Smooth muscle cell (in vitro differentiated cells): ENCODE measurements at regions not wholly inside any gene's neighbourhood (a gene's known extent, or its start where the extent isn't known, plus 50 kb on each side); places are given as distances from the start of the nearest gene placed in this dataset.

Source experiments
- DNase-seq: peaks from one replicate; lab custom pipeline; 2025; ENCODE audit not compliant: unreplicated experiment; lab: John Stamatoyannopoulos, UW
- H2AFZ ChIP-seq: fragments of 200-600 bp; sonication (generic); 2 replicates; pipeline ENCODE4 v1.6.0; 2016; ENCODE audit warnings: antibody characterized with exemption, low read depth, mild to moderate bottlenecking
- H3F3A ChIP-seq: fragments of 200-600 bp; sonication (generic); 2 replicates; pipeline ENCODE4 v1.6.0; 2017; ENCODE audit warnings: antibody characterized with exemption, low read depth
- H3K27ac ChIP-seq: fragments of 200-600 bp; sonication (generic); 2 replicates; pipeline ENCODE4 v1.5.1; 2016; ENCODE audit warnings: low read depth, mild to moderate bottlenecking
- H3K27me3 ChIP-seq: fragments of 200-600 bp; sonication (generic); 2 replicates; pipeline ENCODE4 v1.6.1; 2016; ENCODE audit warnings: low read depth, mild to moderate bottlenecking
- H3K36me3 ChIP-seq: fragments of 200-600 bp; sonication (generic); 2 replicates; pipeline ENCODE4 v1.5.1; 2016; ENCODE audit warnings: low read depth
- H3K4me1 ChIP-seq: fragments of 200-600 bp; sonication (generic); 2 replicates; pipeline ENCODE4 v1.5.1; 2016; ENCODE audit warnings: low read depth
- H3K4me2 ChIP-seq: fragments of 200-600 bp; sonication (generic); 2 replicates; pipeline ENCODE4 v1.6.0; 2016; ENCODE audit warnings: mild to moderate bottlenecking
- H3K4me3 ChIP-seq: fragments of 200-600 bp; sonication (generic); 2 replicates; pipeline ENCODE4 v1.5.1; 2016; ENCODE audit warnings: mild to moderate bottlenecking
- H3K79me2 ChIP-seq: fragments of 200-600 bp; sonication (generic); 2 replicates; pipeline ENCODE4 v1.6.0; 2016; ENCODE audit warnings: low read depth, mild to moderate bottlenecking
- H3K9ac ChIP-seq: fragments of 200-600 bp; sonication (generic); 2 replicates; pipeline ENCODE4 v1.6.0; 2016; ENCODE audit warnings: low read depth
- H3K9me3 ChIP-seq: fragments of 200-600 bp; sonication (generic); replicated peaks from 2 replicates; pipeline ENCODE4 v1.5.1; 2016; ENCODE audit warnings: low read depth
- H4K20me1 ChIP-seq: fragments of 200-600 bp; sonication (generic); 2 replicates; pipeline ENCODE4 v1.6.0; 2016; ENCODE audit warnings: low read depth
- WGBS: methylation state at CpG from one replicate; pipeline ENCODE4 v1.1.7; 2016; ENCODE audit warnings: low lambda C conversion rate; 5-methylcytosine and 5-hydroxymethylcytosine counted together
- TF ChIP-seq, protein P1 (sequence below): fragments of 200-600 bp; sonication (generic); IDR thresholded peaks from 2 replicates; pipeline ENCODE4 v1.5.1; 2017; ENCODE audit warnings: borderline replicate concordance, mild to moderate bottlenecking, antibody characterized with exemption; ENCODE audit not compliant: insufficient read depth, poor library complexity, severe bottlenecking

DNA sequence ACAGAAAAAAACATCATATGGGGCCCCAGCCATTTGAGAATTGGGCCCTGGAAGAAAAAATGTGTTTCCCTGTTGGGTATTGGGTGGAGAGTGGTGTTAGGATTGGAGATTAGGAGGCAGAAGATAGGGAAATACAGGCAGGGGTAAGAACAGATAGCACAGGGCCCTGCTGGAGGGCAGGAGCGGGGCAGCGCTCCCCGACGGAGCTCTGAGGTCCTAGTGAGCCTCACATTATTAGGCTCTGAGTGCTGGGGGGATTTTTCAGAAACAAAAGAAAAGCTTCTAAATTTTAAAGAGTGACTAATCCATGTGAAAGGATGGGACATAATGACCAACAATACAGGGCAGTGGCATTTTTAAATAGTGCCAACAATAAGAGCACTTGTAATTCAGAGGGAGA is 241.2 kb downstream of the SOX2 start:
- no peak for DNase-seq
- H3K4me2 ChIP-seq: no peak overlapping the region
- no peak overlapping the region for H3K27ac ChIP-seq
- H3K4me1 ChIP-seq: peaks cover under 1% of the 10 kb centered on the region
- H3K9me3 ChIP-seq: no peaks in the 10 kb centered on the region
- H4K20me1 ChIP-seq: no peaks in the 10 kb centered on the region
- H3F3A ChIP-seq: no peaks in the 10 kb centered on the region
- H2AFZ ChIP-seq: no peak overlapping the region
- H3K9ac ChIP-seq: no peak overlapping the region
- H3K79me2 ChIP-seq: no peaks in the 10 kb centered on the region
- TF ChIP-seq, protein P1, sequence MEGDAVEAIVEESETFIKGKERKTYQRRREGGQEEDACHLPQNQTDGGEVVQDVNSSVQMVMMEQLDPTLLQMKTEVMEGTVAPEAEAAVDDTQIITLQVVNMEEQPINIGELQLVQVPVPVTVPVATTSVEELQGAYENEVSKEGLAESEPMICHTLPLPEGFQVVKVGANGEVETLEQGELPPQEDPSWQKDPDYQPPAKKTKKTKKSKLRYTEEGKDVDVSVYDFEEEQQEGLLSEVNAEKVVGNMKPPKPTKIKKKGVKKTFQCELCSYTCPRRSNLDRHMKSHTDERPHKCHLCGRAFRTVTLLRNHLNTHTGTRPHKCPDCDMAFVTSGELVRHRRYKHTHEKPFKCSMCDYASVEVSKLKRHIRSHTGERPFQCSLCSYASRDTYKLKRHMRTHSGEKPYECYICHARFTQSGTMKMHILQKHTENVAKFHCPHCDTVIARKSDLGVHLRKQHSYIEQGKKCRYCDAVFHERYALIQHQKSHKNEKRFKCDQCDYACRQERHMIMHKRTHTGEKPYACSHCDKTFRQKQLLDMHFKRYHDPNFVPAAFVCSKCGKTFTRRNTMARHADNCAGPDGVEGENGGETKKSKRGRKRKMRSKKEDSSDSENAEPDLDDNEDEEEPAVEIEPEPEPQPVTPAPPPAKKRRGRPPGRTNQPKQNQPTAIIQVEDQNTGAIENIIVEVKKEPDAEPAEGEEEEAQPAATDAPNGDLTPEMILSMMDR: no peak
- 72% methylated on average over 4 of the region's 4 CpGs for WGBS
- H3K36me3 ChIP-seq: no peaks in the 10 kb centered on the region
- H3K4me3 ChIP-seq: no peak overlapping the region
- no peaks in the 10 kb centered on the region for H3K27me3 ChIP-seq

DNA sequence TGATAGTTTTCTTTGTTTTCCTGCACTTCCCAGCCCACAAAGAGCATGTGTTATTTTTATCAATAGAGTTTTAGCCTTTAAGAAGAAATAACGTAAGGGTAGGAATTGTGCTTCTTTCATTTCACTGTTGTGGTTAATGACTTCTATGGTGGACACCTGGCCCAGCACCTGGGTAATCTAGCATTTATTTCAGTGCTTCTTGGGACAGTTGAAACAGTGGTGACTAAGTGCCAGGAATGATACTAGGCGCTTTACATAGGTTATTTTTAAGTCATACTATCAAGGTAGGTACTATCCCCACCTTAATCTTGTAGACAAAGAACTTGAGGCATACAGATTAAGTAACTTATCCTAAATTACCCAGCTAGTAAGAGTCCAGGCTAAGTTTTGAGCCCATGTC is 243.8 kb downstream of the SOX2 start:
- H3K27ac ChIP-seq: no peak overlapping the region
- H3K4me1 ChIP-seq: no peaks in the 10 kb centered on the region
- H3K9ac ChIP-seq: no peak overlapping the region
- H3K9me3 ChIP-seq: no peaks in the 10 kb centered on the region
- H3F3A ChIP-seq: no peaks in the 10 kb centered on the region
- 93% methylated on average over 2 of the region's 2 CpGs for WGBS
- no peak for DNase-seq
- TF ChIP-seq, protein P1: no peak
- H3K36me3 ChIP-seq: no peaks in the 10 kb centered on the region
- H4K20me1 ChIP-seq: no peaks in the 10 kb centered on the region
- H3K79me2 ChIP-seq: no peaks in the 10 kb centered on the region
- no peak overlapping the region for H2AFZ ChIP-seq
- H3K4me3 ChIP-seq: no peak overlapping the region
- H3K4me2 ChIP-seq: no peak overlapping the region
- no peaks in the 10 kb centered on the region for H3K27me3 ChIP-seq

DNA sequence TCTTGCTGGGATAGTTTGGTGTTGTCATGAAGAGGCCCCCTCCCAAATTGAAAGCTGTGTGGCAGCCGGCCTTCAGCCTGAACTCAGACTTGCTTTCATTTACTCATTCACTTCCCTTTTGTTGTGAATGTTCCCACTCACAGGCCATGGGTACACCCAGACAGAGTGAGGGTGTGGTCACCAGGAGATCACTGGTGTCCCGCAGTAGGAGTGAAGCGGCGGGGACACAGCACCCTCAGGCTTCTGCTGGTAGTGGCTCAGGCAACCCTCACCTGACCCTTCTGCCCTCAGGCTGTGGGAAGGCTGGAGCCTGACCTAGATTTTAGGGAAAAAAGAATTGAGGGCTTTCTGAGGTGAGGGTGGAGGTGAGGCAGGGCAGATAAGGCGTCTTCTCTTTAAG is 244.4 kb downstream of the SOX2 start:
- Histone ChIP-seq H3K27ac (no peak overlapping the region), H3K9ac (no peak overlapping the region), H3K4me2 (no peak overlapping the region), H3K27me3 (no peaks in the 10 kb centered on the region), H3K9me3 (no peaks in the 10 kb centered on the region), H3K36me3 (no peaks in the 10 kb centered on the region), H2AFZ (no peak overlapping the region), H4K20me1 (no peaks in the 10 kb centered on the region), H3K4me3 (no peak overlapping the region), H3K4me1 (no peaks in the 10 kb centered on the region), H3F3A (no peaks in the 10 kb centered on the region), H3K79me2 (no peaks in the 10 kb centered on the region)
- WGBS: 88% methylated on average over 5 of the region's 5 CpGs
- TF ChIP-seq, protein P1: no peak
- no peak for DNase-seq

DNA sequence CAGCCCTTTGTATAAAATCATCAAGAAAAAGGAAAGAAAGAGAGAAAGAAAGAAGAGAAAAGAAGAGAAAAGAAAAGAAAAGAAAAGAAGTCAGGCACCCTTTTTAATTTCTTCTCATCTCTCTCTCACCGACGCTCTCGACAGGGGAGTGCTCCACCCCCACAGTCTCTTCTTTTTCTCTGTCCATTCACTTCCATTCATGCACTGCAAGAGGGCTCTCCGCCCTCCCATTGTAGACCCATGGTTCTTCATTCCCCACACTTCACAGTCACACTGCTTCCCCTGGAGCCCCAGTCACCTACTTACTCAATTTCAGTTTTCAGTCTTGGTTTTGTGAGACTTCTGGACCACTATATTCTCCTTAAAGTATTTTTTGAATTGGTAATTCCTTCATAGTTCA is 254.7 kb downstream of the SOX2 start:
- Histone ChIP-seq H3K36me3 (no peaks in the 10 kb centered on the region), H3K27ac (no peak overlapping the region), H3K9ac (no peak overlapping the region), H3K4me2 (no peak overlapping the region), H3K27me3 (peaks cover 16% of the 10 kb centered on the region), H2AFZ (no peak overlapping the region), H3F3A (no peaks in the 10 kb centered on the region), H4K20me1 (no peaks in the 10 kb centered on the region), H3K9me3 (no peaks in the 10 kb centered on the region), H3K4me3 (no peak overlapping the region), H3K79me2 (no peaks in the 10 kb centered on the region), H3K4me1 (peaks cover 16% of the 10 kb centered on the region)
- 40% methylated on average over 4 of the region's 4 CpGs for WGBS
- no peak for DNase-seq
- TF ChIP-seq, protein P1: no peak
